ENCODE measurements at regions not wholly inside any gene's neighbourhood (a gene's known extent, or its start where the extent isn't known, plus 50 kb on each side); places are given as distances from the start of the nearest gene placed in this dataset.

DNA sequence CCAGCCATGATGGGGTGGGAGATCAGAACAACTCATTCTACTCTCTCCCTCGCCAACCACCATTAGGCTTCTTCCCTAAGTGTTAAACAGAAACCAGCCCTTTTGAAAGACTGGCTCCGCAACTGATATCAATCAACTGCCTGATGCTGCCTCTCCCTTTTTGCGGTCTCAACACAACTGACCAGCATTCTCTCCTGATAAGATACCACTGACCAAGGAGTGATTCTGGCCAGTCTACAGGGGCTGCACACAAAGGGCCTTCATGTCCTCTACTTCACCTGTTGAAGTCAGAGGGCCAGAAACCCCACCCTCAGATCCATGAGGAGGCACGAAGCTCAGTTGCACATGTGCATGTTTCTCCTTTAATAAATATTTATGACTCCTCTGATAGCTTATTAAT lies 145.1 kb downstream of the CD24 start (continued):
- TF ChIP-seq YY1 (IDR thresholded peaks at IDR 0.05; ENCODE audit: borderline replicate concordance in 1 of 3, control insufficient read depth in 1 of 3, extremely low read depth in 1 of 3, insufficient read depth in 3 of 3, insufficient read length in 1 of 3, insufficient replicate concordance in 2 of 3, low read depth in 1 of 3, low read length in 2 of 3) (peak in 1 of 3 experiments; percentile 44), MLLT1 (IDR thresholded peaks at IDR 0.05) (peak in 1 of 2 experiments; percentile 96; a peak in 2 of 4 replicates), CREM (IDR thresholded peaks at IDR 0.05; ENCODE audit: low read depth) (peak; percentile 66; the same call in 1 of the 2 replicates), ZNF384 (IDR thresholded peaks at IDR 0.05; ENCODE audit: low read depth, low read length) (no peak)
- TF ChIP-seq, protein P1, sequence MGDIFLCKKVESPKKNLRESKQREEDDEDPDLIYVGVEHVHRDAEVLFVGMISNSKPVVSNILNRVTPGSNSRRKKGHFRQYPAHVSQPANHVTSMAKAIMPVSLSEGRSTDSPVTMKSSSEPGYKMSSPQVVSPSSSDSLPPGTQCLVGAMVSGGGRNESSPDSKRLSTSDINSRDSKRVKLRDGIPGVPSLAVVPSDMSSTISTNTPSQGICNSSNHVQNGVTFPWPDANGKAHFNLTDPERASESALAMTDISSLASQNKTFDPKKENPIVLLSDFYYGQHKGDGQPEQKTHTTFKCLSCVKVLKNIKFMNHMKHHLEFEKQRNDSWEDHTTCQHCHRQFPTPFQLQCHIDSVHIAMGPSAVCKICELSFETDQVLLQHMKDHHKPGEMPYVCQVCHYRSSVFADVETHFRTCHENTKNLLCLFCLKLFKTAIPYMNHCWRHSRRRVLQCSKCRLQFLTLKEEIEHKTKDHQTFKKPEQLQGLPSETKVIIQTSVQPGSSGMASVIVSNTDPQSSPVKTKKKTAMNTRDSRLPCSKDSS (IDR thresholded peaks at IDR 0.05; ENCODE audit: low read depth, partially characterized antibody): no peak

DNA sequence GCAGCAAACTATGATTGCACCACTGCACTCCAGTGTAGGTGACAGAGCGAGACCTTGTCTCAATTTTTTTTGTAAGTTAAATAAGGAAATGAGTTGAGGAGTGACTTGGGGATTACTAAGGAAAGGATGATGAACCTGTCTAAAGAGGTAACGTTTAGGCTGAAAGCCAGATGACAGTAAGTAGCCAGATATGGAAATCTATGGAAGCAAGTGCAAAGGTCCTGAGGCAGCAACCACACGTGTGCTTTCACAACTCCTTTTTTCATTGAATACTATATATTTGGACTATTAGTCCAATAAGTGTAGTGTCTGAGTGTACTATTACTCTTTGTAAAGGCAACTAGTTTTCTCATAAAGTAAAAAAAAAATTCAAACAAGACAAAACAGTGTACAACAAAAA lies 147.4 kb downstream of the CD24 start:
- CTCF ChIA-PET (ENCODE audit: low intra/inter-chr PET ratio): no interaction called here
- Histone ChIP-seq H3K4me1 (replicated peaks in 1 of 2; ENCODE audit: control insufficient read depth in 2 of 2, insufficient read depth in 2 of 2, low read length in 2 of 2) (peaks cover 11 to 24% of the 10 kb centered on the region in 2 experiments), H3K9me3 (replicated peaks; ENCODE audit: control insufficient read depth, insufficient read depth, low read depth, low read length) (no peaks in the 10 kb centered on the region), H3K9ac (ENCODE audit: insufficient read depth in 1 of 2, low read depth in 2 of 2, low read length in 2 of 2) (no peak overlapping the region), H3K27ac (ENCODE audit: extremely low read depth, low read depth, low read length) (no peak overlapping the region), H3K9me1 (ENCODE audit: control insufficient read depth, insufficient read depth, low read length) (no peaks in the 10 kb centered on the region), H3K36me3 (ENCODE audit: control insufficient read depth, insufficient read depth, low read length) (no peaks in the 10 kb centered on the region), H3K27me3 (ENCODE audit: control insufficient read depth in 2 of 2, insufficient read depth in 2 of 2, low read length in 2 of 2) (no peaks in the 10 kb centered on the region), H2AFZ (ENCODE audit: low read depth, low read length) (0 out of 2 replicates have a peak overlapping the region, but pooled peaks have one; percentile 21), H3K4me3 (no peak overlapping the region), H4K20me1 (replicated peaks; ENCODE audit: control insufficient read depth, insufficient read depth, low read length) (no peaks in the 10 kb centered on the region), H3K79me2 (ENCODE audit: control insufficient read depth, insufficient read depth, low read length) (no peaks in the 10 kb centered on the region), H3K4me2 (ENCODE audit: insufficient read depth, low read length) (no peak overlapping the region)
- DNase-seq (ENCODE audit: extremely low read depth in 1 of 4, low spot score in 3 of 4) (no peak), ATAC-seq (no peak), FAIRE-seq (no peak)
- 68% methylated on average over 3 of the region's 3 CpGs for WGBS (ENCODE audit: insufficient coverage, low coverage, missing lambda C conversion rate)
- POLR2A ChIA-PET: no interaction called here
- in situ Hi-C loops (cut with MboI): no loop called here
- intact Hi-C loops (cut with micrococcal nuclease): loop anchor here (5.0 kb wide), 1 partner anchor 60 kb away; no protein-coding TSS in a partner anchor
- BruUV-seq (replicated peaks): no TSS peak
- TF ChIP-seq POLR3G (IDR thresholded peaks at IDR 0.05; ENCODE audit: extremely low read depth, insufficient read length, insufficient replicate concordance): no peak
- peak; percentile 100 for TF ChIP-seq RBM25 (IDR thresholded peaks at IDR 0.05; ENCODE audit: low read depth, low read length, severe bottlenecking)
- TF ChIP-seq SAP30 (IDR thresholded peaks at IDR 0.05; ENCODE audit: borderline replicate concordance, insufficient read depth, low read depth, low read length, poor library complexity, severe bottlenecking): no peak
- TF ChIP-seq HDAC2 (IDR thresholded peaks at IDR 0.05): 0 out of 2 replicates have a peak, but pooled peaks have one; percentile 32
- TF ChIP-seq CXXC5 (CRISPR knock-in tag; IDR thresholded peaks at IDR 0.05): no peak
- no peak for TF ChIP-seq GATA2 (CRISPR knock-in tag; IDR thresholded peaks at IDR 0.05)
- TF ChIP-seq ZNF780A (CRISPR knock-in tag; IDR thresholded peaks at IDR 0.05): no peak
- TF ChIP-seq ZKSCAN1 (IDR thresholded peaks at IDR 0.05; ENCODE audit: low read depth, low read length): no peak
- no peak for TF ChIP-seq RHOXF2B (CRISPR knock-in tag; conservative IDR thresholded peaks at IDR 0.05)
- TF ChIP-seq ZNF75A (CRISPR knock-in tag; IDR thresholded peaks at IDR 0.05): no peak
- TF ChIP-seq BCOR (IDR thresholded peaks at IDR 0.05): peak; percentile 91
- TF ChIP-seq SMARCA5 (IDR thresholded peaks at IDR 0.05): 0 out of 2 replicates have a peak, but pooled peaks have one; percentile 42
- no peak for TF ChIP-seq PHF20 (IDR thresholded peaks at IDR 0.05; ENCODE audit: partially characterized antibody)
- TF ChIP-seq ADNP (tag; IDR thresholded peaks at IDR 0.05): peak; percentile 45; the same call in 1 of the 2 replicates
- no peak for TF ChIP-seq ZNF217 (CRISPR knock-in tag; IDR thresholded peaks at IDR 0.05)
- TF ChIP-seq NFRKB (IDR thresholded peaks at IDR 0.05; ENCODE audit: low read depth): no peak

Data from K562 (cell line).